AG09319 (cell line): ENCODE measurements at regions not wholly inside any gene's neighbourhood (a gene's known extent, or its start where the extent isn't known, plus 50 kb on each side); places are given as distances from the start of the nearest gene placed in this dataset.

Source experiments
- DNase-seq: peaks from one replicate; pipeline ENCODE4 v3.0.0-alpha.2; 2010; ENCODE audit warnings: low read depth; ENCODE audit errors: extremely low read depth
- TF ChIP-seq, protein P1 (sequence below): IDR thresholded peaks from 2 replicates; pipeline ENCODE4 v1.5.1; 2011; ENCODE audit warnings: low read depth, mild to moderate bottlenecking, inconsistent platforms, low read length, moderate library complexity

GRCh38 chr1:208431721-208432120 is 187.5 kb upstream of the PLXNA2 start:
- TF ChIP-seq, protein P1, sequence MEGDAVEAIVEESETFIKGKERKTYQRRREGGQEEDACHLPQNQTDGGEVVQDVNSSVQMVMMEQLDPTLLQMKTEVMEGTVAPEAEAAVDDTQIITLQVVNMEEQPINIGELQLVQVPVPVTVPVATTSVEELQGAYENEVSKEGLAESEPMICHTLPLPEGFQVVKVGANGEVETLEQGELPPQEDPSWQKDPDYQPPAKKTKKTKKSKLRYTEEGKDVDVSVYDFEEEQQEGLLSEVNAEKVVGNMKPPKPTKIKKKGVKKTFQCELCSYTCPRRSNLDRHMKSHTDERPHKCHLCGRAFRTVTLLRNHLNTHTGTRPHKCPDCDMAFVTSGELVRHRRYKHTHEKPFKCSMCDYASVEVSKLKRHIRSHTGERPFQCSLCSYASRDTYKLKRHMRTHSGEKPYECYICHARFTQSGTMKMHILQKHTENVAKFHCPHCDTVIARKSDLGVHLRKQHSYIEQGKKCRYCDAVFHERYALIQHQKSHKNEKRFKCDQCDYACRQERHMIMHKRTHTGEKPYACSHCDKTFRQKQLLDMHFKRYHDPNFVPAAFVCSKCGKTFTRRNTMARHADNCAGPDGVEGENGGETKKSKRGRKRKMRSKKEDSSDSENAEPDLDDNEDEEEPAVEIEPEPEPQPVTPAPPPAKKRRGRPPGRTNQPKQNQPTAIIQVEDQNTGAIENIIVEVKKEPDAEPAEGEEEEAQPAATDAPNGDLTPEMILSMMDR: no peak
- peak; percentile 44 for DNase-seq

DNA sequence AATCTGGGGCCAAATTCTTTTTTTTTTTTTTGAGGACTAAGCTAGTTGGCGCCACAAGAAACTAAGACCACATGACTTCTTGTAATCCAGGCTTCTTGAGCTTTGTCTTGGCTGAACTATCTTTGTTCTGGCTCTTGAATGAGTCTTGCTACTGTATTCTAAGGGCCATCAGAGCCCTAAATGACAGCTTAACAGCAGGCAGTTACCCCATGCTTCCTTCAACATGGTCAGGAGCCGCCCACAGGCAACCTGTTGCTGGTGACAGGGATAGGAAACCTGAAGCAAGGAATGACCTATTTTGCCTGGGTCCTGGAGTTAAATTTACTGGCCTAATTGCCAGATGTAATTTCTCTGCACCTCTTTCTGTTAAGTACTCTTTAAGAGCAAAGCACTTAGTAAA is 188.2 kb upstream of the PLXNA2 start:
- TF ChIP-seq, protein P1: no peak
- no peak for DNase-seq

- TF ChIP-seq, protein P1: no peak
These were observed 188.9 kb upstream of the PLXNA2 start for GRCh38 chr1:208433086-208433485.

DNA sequence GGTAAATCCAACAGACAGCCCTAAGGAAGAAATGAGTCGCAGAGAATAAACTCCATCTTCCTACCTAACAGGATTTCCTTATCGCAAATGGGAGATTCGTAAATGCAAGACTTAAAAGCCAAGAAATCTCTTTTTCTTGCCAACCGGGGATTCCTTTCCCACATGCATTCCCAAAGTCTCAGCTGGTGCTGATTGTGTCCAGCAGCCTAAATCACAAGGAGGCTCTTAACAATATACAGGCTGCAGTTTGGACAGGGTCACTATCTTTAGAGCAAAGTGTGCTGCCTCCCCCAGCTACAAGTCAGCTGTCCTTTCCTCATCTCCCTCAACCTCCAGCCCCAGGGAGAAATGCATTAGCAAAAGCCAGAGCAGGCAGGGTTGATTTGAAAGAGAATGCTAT is 189.8 kb upstream of the PLXNA2 start:
- TF ChIP-seq, protein P1: no peak
- no peak for DNase-seq

More at GRCh38 chr1:208433086-208433485, 188.9 kb upstream of the PLXNA2 start:
- no peak for DNase-seq

GRCh38 chr1:208437401-208437800 is 193.2 kb upstream of the PLXNA2 start:
- DNase-seq: no peak
- TF ChIP-seq, protein P1: no peak

DNA sequence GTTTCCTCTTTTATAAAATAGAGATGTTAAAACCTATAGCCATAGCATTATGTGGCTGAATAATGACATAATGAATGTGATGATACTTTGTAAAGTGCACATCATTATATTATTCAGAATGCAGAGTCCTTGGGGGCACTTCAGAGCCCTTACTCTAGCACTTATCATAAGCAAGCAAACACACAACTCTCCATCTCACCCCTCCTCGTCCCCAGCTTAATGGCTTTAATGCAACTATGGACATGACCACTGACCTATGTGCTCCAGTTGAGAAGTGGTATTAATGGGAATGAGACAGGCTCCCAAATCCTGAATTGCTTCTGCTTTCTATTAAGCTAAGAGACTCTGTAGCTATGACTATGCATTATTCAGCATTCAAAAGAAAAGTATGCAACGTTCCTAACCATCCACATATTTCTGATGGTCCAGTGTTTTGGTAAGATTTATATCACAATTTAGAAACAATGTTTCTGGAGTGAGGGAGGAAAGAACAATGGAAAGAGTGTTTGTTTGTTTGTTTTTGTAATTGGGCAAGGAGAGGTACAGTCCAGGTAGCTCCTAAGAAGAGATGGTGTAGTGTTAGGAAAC is 194.0 kb upstream of the PLXNA2 start:
- TF ChIP-seq, protein P1: no peak
- DNase-seq: no peak

- TF ChIP-seq, protein P1: no peak
- no peak for DNase-seq
These were observed 201.6 kb upstream of the PLXNA2 start for GRCh38 chr1:208445758-208446203.
